ENCODE measurements at regions not wholly inside any gene's neighbourhood (a gene's known extent, or its start where the extent isn't known, plus 50 kb on each side); places are given as distances from the start of the nearest gene placed in this dataset.

DNA sequence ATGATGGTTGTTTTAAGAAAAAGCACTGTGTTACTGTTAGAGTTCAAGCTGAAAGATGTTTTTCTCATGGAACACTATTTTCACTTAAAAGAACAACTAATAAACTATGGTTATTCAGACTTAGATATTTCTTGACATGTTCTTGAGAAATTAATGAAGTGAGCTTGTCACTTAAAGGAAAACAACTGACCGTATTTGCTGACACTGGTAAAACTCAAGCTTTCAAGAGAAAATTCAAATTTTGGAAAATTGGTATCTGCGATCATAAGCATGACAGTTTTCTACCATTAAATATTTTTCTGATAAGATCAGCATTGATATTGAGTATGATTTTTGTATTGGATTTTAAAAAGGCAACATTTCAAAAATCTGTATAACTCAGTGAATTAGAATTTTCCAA, 549.5 kb upstream of the ACTRT1 start:
- TF ChIP-seq, protein P1, sequence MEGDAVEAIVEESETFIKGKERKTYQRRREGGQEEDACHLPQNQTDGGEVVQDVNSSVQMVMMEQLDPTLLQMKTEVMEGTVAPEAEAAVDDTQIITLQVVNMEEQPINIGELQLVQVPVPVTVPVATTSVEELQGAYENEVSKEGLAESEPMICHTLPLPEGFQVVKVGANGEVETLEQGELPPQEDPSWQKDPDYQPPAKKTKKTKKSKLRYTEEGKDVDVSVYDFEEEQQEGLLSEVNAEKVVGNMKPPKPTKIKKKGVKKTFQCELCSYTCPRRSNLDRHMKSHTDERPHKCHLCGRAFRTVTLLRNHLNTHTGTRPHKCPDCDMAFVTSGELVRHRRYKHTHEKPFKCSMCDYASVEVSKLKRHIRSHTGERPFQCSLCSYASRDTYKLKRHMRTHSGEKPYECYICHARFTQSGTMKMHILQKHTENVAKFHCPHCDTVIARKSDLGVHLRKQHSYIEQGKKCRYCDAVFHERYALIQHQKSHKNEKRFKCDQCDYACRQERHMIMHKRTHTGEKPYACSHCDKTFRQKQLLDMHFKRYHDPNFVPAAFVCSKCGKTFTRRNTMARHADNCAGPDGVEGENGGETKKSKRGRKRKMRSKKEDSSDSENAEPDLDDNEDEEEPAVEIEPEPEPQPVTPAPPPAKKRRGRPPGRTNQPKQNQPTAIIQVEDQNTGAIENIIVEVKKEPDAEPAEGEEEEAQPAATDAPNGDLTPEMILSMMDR (IDR thresholded peaks at IDR 0.05), result no peak
- TF ChIP-seq POLR2A (IDR thresholded peaks at IDR 0.05), result no peak

Measured in Peyer's patch (tissue), 4 donors.